GM12878 (cell line): ENCODE measurements at regions not wholly inside any gene's neighbourhood (a gene's known extent, or its start where the extent isn't known, plus 50 kb on each side); places are given as distances from the start of the nearest gene placed in this dataset.
A peak's percentile ranks its signal among the peaks of the same experiment; 100 is the strongest.

Experiments used
- ATAC-seq: fragments of 200-7000 bp; cut with Tn5 transposase; 3 replicates; pipeline ENCODE4 v1.9.1; 2020; ENCODE audit warnings: mild to moderate bottlenecking, moderate library complexity
- BruUV-seq: library from RNA; stranded (reverse); fragments of 400-500 nt; replicated peaks from 2 replicates; lab custom pipeline; 2021; lab: Mats Ljungman, UMichigan
- CTCF ChIA-PET: fragments of 300-600 bp; sonication (Branson Sonifier 250); formaldehyde crosslinking; extraction: SDS; loops from one replicate; lab custom pipeline; 2021; ENCODE audit warnings: inconsistent platforms; lab: Yijun Ruan, JAX
- POLR2A ChIA-PET: fragments of 350-600 bp; formaldehyde crosslinking; extraction: SDS; loops from one replicate; lab custom pipeline; 2021; ENCODE audit warnings: inconsistent platforms; lab: Charles Lee
- RAD21 ChIA-PET: fragments of 300-600 bp; sonication (Branson Sonifier 250); formaldehyde crosslinking; loops from one replicate; lab custom pipeline; 2023; ENCODE audit warnings: antibody characterized with exemption; ENCODE audit not compliant: unreplicated experiment; lab: Charles Lee
- SMC1A ChIA-PET: fragments of 300-600 bp; sonication (Branson Sonifier 250); formaldehyde crosslinking; loops from one replicate; lab custom pipeline; 2023; ENCODE audit not compliant: unreplicated experiment, uncharacterized antibody; lab: Charles Lee
- DNase-seq: peaks from one replicate; pipeline ENCODE4 v3.0.0-alpha.2; 2011; ENCODE audit warnings: low read depth, low spot score
- FAIRE-seq: peaks from 3 replicates; lab custom pipeline; 2011; peaks lifted over from hg19 to GRCh38; lab: Jason Lieb, UNC
- H2AFZ ChIP-seq: 2 replicates; pipeline ENCODE4 v1.6.0; 2011; ENCODE audit warnings: low read depth, low read length, control low read depth; ENCODE audit not compliant: control insufficient read depth
- H3K27ac ChIP-seq: 2 replicates; pipeline ENCODE4 v1.5.1; 2011; ENCODE audit warnings: control low read depth; ENCODE audit not compliant: control insufficient read depth, insufficient read depth
- H3K27me3 ChIP-seq, 2 experiments: replicated peaks in 1 of 2; 2 replicates each; pipeline versions ENCODE4 v1.6.0 to v1.6.1; 2011; ENCODE audit warnings: low read length in 1 of 2; ENCODE audit not compliant: control insufficient read depth in 2 of 2, insufficient read depth in 2 of 2
- H3K36me3 ChIP-seq, 2 experiments: 2 replicates each; pipeline ENCODE4 v1.5.1; 2011; ENCODE audit warnings: low read length in 1 of 2; ENCODE audit not compliant: control insufficient read depth in 2 of 2, insufficient read depth in 2 of 2
- H3K4me1 ChIP-seq: 2 replicates; pipeline ENCODE4 v1.6.1; 2011; ENCODE audit warnings: mild to moderate bottlenecking, low read length, moderate library complexity, mixed read lengths; ENCODE audit not compliant: control insufficient read depth, insufficient read depth
- H3K4me2 ChIP-seq: 2 replicates; pipeline ENCODE4 v1.6.0; 2011; ENCODE audit warnings: control low read depth; ENCODE audit not compliant: control insufficient read depth, insufficient read depth
- H3K4me3 ChIP-seq: fragments of 200-600 bp; sonication (generic); 2 replicates; pipeline ENCODE4 v1.5.1; 2016
- H3K79me2 ChIP-seq: 2 replicates; pipeline ENCODE4 v1.6.0; 2011; ENCODE audit warnings: low read length; ENCODE audit not compliant: control insufficient read depth, insufficient read depth
- H3K9ac ChIP-seq: 2 replicates; pipeline ENCODE4 v1.8.0; 2011; ENCODE audit warnings: low read length, control low read depth, mixed read lengths; ENCODE audit not compliant: control insufficient read depth, insufficient read depth
- H3K9me3 ChIP-seq: replicated peaks from 3 replicates; pipeline ENCODE4 v1.5.1; 2011; ENCODE audit warnings: mild to moderate bottlenecking, low read length; ENCODE audit not compliant: control insufficient read depth, insufficient read depth
- H4K20me1 ChIP-seq: 2 replicates; pipeline ENCODE4 v1.6.0; 2011; ENCODE audit not compliant: control insufficient read depth, insufficient read depth
- HDAC2 ChIP-seq: fragments of 200-600 bp; sonication (generic); IDR thresholded peaks from 2 replicates; pipeline ENCODE4 v1.6.1; 2017
- HDAC6 ChIP-seq: fragments of 200-600 bp; sonication (generic); IDR thresholded peaks from one replicate; pipeline ENCODE4 v1.8.0; 2017; ENCODE audit warnings: antibody characterized with exemption; ENCODE audit not compliant: unreplicated experiment
- JUNB ChIP-seq: IDR thresholded peaks from 2 replicates; pipeline ENCODE4 v1.6.1; 2016; ENCODE audit warnings: antibody characterized with exemption, mild to moderate bottlenecking
- KDM1A ChIP-seq: fragments of 200-600 bp; sonication (generic); IDR thresholded peaks from 2 replicates; pipeline ENCODE4 v1.6.1; 2016; ENCODE audit warnings: borderline replicate concordance
- MEF2A ChIP-seq: IDR thresholded peaks from 2 replicates; pipeline ENCODE4 v1.6.1; 2011; ENCODE audit warnings: low read depth, mild to moderate bottlenecking, low read length, moderate library complexity; ENCODE audit not compliant: insufficient read depth
- MLLT1 ChIP-seq: fragments of 450-650 bp; IDR thresholded peaks from 2 replicates; pipeline ENCODE4 v1.6.1; 2016; ENCODE audit warnings: mild to moderate bottlenecking
- MTA2 ChIP-seq: fragments of 450-650 bp; IDR thresholded peaks from 2 replicates; pipeline ENCODE4 v1.6.1; 2016; ENCODE audit warnings: low read depth, mild to moderate bottlenecking, moderate library complexity
- NFXL1 ChIP-seq: fragments of 450-650 bp; IDR thresholded peaks from 2 replicates; pipeline ENCODE4 v1.6.1; 2017; ENCODE audit warnings: antibody characterized with exemption, mild to moderate bottlenecking, borderline replicate concordance
- NKRF ChIP-seq: fragments of 450-650 bp; conservative IDR thresholded peaks from 2 replicates; pipeline ENCODE4 v1.6.1; 2017; ENCODE audit warnings: mild to moderate bottlenecking, moderate library complexity
- RELA ChIP-seq: fragments of 450-650 bp; IDR thresholded peaks from 2 replicates; pipeline ENCODE4 v1.8.0; 2014; ENCODE audit warnings: borderline replicate concordance; ENCODE audit not compliant: partially characterized antibody
- SMAD5 ChIP-seq: IDR thresholded peaks from 2 replicates; pipeline ENCODE4 v1.6.1; 2016; ENCODE audit warnings: antibody characterized with exemption, low read depth
- SPI1 ChIP-seq: IDR thresholded peaks from 2 replicates; pipeline ENCODE4 v1.6.1; 2011; ENCODE audit warnings: low read depth, mild to moderate bottlenecking, low read length, moderate library complexity, borderline replicate concordance; ENCODE audit not compliant: insufficient read depth
- USF1 ChIP-seq: IDR thresholded peaks from 2 replicates; pipeline ENCODE4 v1.6.1; 2011; ENCODE audit warnings: borderline replicate concordance, low read depth, mild to moderate bottlenecking, moderate library complexity, mixed read lengths, low read length; ENCODE audit not compliant: insufficient read depth; ENCODE audit errors: extremely low read length
- YBX1 ChIP-seq: fragments of 450-650 bp; IDR thresholded peaks from 2 replicates; pipeline ENCODE4 v1.6.1; 2016; ENCODE audit warnings: antibody characterized with exemption
- ZZZ3 ChIP-seq: IDR thresholded peaks from 2 replicates; pipeline ENCODE4 v1.6.1; 2011; ENCODE audit warnings: low read depth; ENCODE audit not compliant: control insufficient read depth, insufficient read length
- WGBS: methylation state at CpG from one replicate; pipeline ENCODE4 v1.1.6; 2016; ENCODE audit warnings: low lambda C conversion rate; ENCODE audit not compliant: insufficient replicate concordance, insufficient coverage; ENCODE audit errors: missing lambda C conversion rate; 5-methylcytosine and 5-hydroxymethylcytosine counted together
- in situ Hi-C: fragments of 300-500 bp; cut with MboI; formaldehyde crosslinking; loops from 9 replicates; pipeline ENCODE4 v1.14.3; 2018; ENCODE audit warnings: mixed read lengths
- intact Hi-C: fragments of 100-400 bp; cut with micrococcal nuclease; formaldehyde crosslinking; loops from one replicate; pipeline ENCODE4 v1.14.2; 2022; ENCODE audit not compliant: unreplicated experiment
- TF ChIP-seq, protein P1 (sequence below): fragments of 450-650 bp; IDR thresholded peaks from 2 replicates; pipeline ENCODE4 v1.6.1; 2017; ENCODE audit warnings: mild to moderate bottlenecking, low read depth, inconsistent platforms; ENCODE audit not compliant: poor library complexity, severe bottlenecking
- TF ChIP-seq, protein P2 (sequence below): IDR thresholded peaks from 2 replicates; pipeline ENCODE4 v1.6.1; 2011; ENCODE audit warnings: low read depth, mild to moderate bottlenecking, low read length, moderate library complexity, borderline replicate concordance; ENCODE audit errors: extremely low read depth

- TF ChIP-seq NKRF, result no peak
- no peak for TF ChIP-seq MTA2
- TF ChIP-seq NFXL1, result no peak
- TF ChIP-seq JUNB, result no peak
- TF ChIP-seq HDAC6, result no peak
- TF ChIP-seq SMAD5, result no peak
These were observed 210.6 kb downstream of the ARPP21 start (continued) for GRCh38 chr3:35849963-35850362.

GRCh38 chr3:35857004-35857403 lies 217.7 kb downstream of the ARPP21 start:
- ChIA-PET CTCF (no interaction called here), SMC1A (interaction anchor here (0.6 kb wide), 1 partner anchor 103 kb away, joined by 5 read pairs; no protein-coding TSS in a partner anchor), RAD21 (no interaction called here), POLR2A (no interaction called here)
- ATAC-seq, result peak; percentile 82
- intact Hi-C loops (no loop called here), in situ Hi-C loops (no loop called here)
- no peaks in the 10 kb centered on the region for H3K27me3 ChIP-seq
- no peaks in the 10 kb centered on the region for H3K79me2 ChIP-seq
- no peaks in the 10 kb centered on the region for H3K36me3 ChIP-seq
- 12% methylated on average over 3 of the region's 3 CpGs for WGBS
- H3K4me2 ChIP-seq, result no peak overlapping the region
- H3K9ac ChIP-seq, result no peak overlapping the region
- no peaks in the 10 kb centered on the region for H3K4me1 ChIP-seq
- no peaks in the 10 kb centered on the region for H3K9me3 ChIP-seq
- no peak overlapping the region for H2AFZ ChIP-seq
- no peak overlapping the region for H3K27ac ChIP-seq
- peak; percentile 47 for FAIRE-seq
- no peak for DNase-seq
- H3K4me3 ChIP-seq, result no peak overlapping the region
- BruUV-seq, result no TSS peak
- H4K20me1 ChIP-seq, result no peaks in the 10 kb centered on the region
- TF ChIP-seq MEF2A (no peak), RELA (no peak), ZZZ3 (no peak), SPI1 (no peak), YBX1 (no peak), USF1 (no peak), HDAC2 (no peak), KDM1A (no peak), MLLT1 (peak; percentile 99)
- TF ChIP-seq, protein P1, sequence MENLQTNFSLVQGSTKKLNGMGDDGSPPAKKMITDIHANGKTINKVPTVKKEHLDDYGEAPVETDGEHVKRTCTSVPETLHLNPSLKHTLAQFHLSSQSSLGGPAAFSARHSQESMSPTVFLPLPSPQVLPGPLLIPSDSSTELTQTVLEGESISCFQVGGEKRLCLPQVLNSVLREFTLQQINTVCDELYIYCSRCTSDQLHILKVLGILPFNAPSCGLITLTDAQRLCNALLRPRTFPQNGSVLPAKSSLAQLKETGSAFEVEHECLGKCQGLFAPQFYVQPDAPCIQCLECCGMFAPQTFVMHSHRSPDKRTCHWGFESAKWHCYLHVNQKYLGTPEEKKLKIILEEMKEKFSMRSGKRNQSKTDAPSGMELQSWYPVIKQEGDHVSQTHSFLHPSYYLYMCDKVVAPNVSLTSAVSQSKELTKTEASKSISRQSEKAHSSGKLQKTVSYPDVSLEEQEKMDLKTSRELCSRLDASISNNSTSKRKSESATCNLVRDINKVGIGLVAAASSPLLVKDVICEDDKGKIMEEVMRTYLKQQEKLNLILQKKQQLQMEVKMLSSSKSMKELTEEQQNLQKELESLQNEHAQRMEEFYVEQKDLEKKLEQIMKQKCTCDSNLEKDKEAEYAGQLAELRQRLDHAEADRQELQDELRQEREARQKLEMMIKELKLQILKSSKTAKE, result no peak
- TF ChIP-seq, protein P2, sequence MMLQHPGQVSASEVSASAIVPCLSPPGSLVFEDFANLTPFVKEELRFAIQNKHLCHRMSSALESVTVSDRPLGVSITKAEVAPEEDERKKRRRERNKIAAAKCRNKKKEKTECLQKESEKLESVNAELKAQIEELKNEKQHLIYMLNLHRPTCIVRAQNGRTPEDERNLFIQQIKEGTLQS, result no peak
